HCT116 (cell line): ENCODE measurements at regions not wholly inside any gene's neighbourhood (a gene's known extent, or its start where the extent isn't known, plus 50 kb on each side); places are given as distances from the start of the nearest gene placed in this dataset.

Source experiments
- ATAC-seq: fragments of 200-7000 bp; cut with Tn5 transposase; 2 replicates; pipeline ENCODE4 v1.9.1; 2020; ENCODE audit warnings: mild to moderate bottlenecking, moderate library complexity
- BruUV-seq: library from RNA; stranded (reverse); fragments of 400-500 nt; replicated peaks from 2 replicates; lab custom pipeline; 2021; lab: Mats Ljungman, UMichigan
- CTCF ChIA-PET: fragments of 300-600 bp; sonication (Branson Sonifier 250); formaldehyde crosslinking; loops from one replicate; lab custom pipeline; 2021; ENCODE audit warnings: antibody characterized with exemption; lab: Charles Lee
- POLR2A ChIA-PET: fragments of 300-600, 350-600 bp; sonication (Branson Sonifier 250); formaldehyde crosslinking; loops from one replicate; lab custom pipeline; 2021; ENCODE audit warnings: antibody characterized with exemption; lab: Charles Lee
- RAD21 ChIA-PET, 2 experiments: fragments of 300-600 bp; sonication (Branson Sonifier 250); formaldehyde crosslinking; loops; one replicate each; lab custom pipeline; 2023; ENCODE audit warnings: low total read pairs in 2 of 2; ENCODE audit not compliant: uncharacterized antibody in 2 of 2, unreplicated experiment in 2 of 2, low non-redundant PET in 1 of 2; lab: Charles Lee
- DNase-seq: peaks from one replicate; pipeline ENCODE4 v3.0.0-alpha.2; 2010; ENCODE audit warnings: low read depth, low spot score
- H2AFZ ChIP-seq: fragments of 200-600 bp; shearing (Covaris generic), sonication (generic); 2 replicates; pipeline ENCODE4 v1.6.1; 2017; ENCODE audit warnings: low read depth, mixed run types, mixed read lengths, antibody characterized with exemption, low read length; ENCODE audit not compliant: poor library complexity, severe bottlenecking
- H3K27ac ChIP-seq: 2 replicates; pipeline ENCODE4 v1.5.1; 2012; ENCODE audit warnings: low read depth, low read length
- H3K27me3 ChIP-seq: fragments of 200-600 bp; sonication (generic); 2 replicates; pipeline ENCODE4 v1.6.1; 2016; ENCODE audit warnings: mixed run types, low read length, mixed read lengths; ENCODE audit not compliant: insufficient read depth
- H3K36me3 ChIP-seq, 2 experiments: fragments of 200-500 bp in 1 of 2; fragments of 200-600 bp in 1 of 2; sonication (Bioruptor generic) in 1 of 2; sonication (generic) in 1 of 2; 2 replicates each; pipeline versions ENCODE4 v1.5.1 to v1.6.1; 2014 to 2016; ENCODE audit warnings: low read length in 2 of 2, inconsistent platforms in 1 of 2, mixed read lengths in 1 of 2, mixed run types in 1 of 2; ENCODE audit not compliant: insufficient read depth in 2 of 2, control insufficient read depth in 1 of 2
- H3K4me1 ChIP-seq, 2 experiments: fragments of 200-600 bp in 1 of 2; sonication (generic) in 1 of 2; 2 replicates each; pipeline versions ENCODE4 v1.5.1 to v1.6.1; 2012 to 2017; ENCODE audit warnings: low read length in 2 of 2, inconsistent platforms in 1 of 2, mild to moderate bottlenecking in 1 of 2, mixed read lengths in 1 of 2, mixed run types in 1 of 2, moderate library complexity in 1 of 2; ENCODE audit not compliant: insufficient read depth in 2 of 2, control insufficient read depth in 1 of 2
- H3K4me2 ChIP-seq: fragments of 200-600 bp; sonication (generic); 2 replicates; pipeline ENCODE4 v1.6.1; 2017; ENCODE audit warnings: mixed run types, low read length, mixed read lengths
- H3K4me3 ChIP-seq, 2 experiments: fragments of 200-600 bp in 1 of 2; sonication (generic) in 1 of 2; replicated peaks in 1 of 2; 2 replicates each; pipeline ENCODE4 v1.5.1; 2011 to 2016; ENCODE audit warnings: low read length in 2 of 2, control low read depth in 1 of 2, low read depth in 1 of 2, mild to moderate bottlenecking in 1 of 2, mixed read lengths in 1 of 2, mixed run types in 1 of 2
- H3K79me2 ChIP-seq: fragments of 200-600 bp; sonication (generic); 2 replicates; pipeline ENCODE4 v1.6.1; 2017; ENCODE audit warnings: mild to moderate bottlenecking, mixed run types, low read length, moderate library complexity, mixed read lengths; ENCODE audit not compliant: insufficient read depth
- H3K9ac ChIP-seq: fragments of 200-600 bp; sonication (generic); 2 replicates; pipeline ENCODE4 v1.6.1; 2016; ENCODE audit warnings: low read length, mixed read lengths
- H3K9me2 ChIP-seq: fragments of 200-600 bp; sonication (generic), shearing (Covaris generic); 2 replicates; pipeline ENCODE4 v1.6.1; 2017; ENCODE audit warnings: mixed run types, mild to moderate bottlenecking, moderate library complexity; ENCODE audit not compliant: insufficient read depth
- H3K9me3 ChIP-seq, 2 experiments: fragments of 200-500 bp in 1 of 2; fragments of 200-600 bp in 1 of 2; sonication (Bioruptor generic) in 1 of 2; sonication (generic) in 1 of 2; 2 replicates each; pipeline ENCODE4 v1.6.1; 2014 to 2017; ENCODE audit warnings: low read length in 2 of 2, mixed read lengths in 2 of 2, inconsistent platforms in 1 of 2, low read depth in 1 of 2, mild to moderate bottlenecking in 1 of 2, mixed run types in 1 of 2, moderate library complexity in 1 of 2; ENCODE audit not compliant: control insufficient read depth in 1 of 2, insufficient read depth in 1 of 2
- H4K20me1 ChIP-seq: fragments of 200-600 bp; sonication (generic), shearing (Covaris generic); 2 replicates; pipeline ENCODE4 v1.6.1; 2017; ENCODE audit warnings: mixed run types, mild to moderate bottlenecking, moderate library complexity; ENCODE audit not compliant: insufficient read depth
- CBX3 ChIP-seq: IDR thresholded peaks from 2 replicates; pipeline ENCODE4 v1.6.1; 2012; ENCODE audit warnings: low read depth
- CEBPB ChIP-seq: IDR thresholded peaks from 2 replicates; pipeline ENCODE4 v1.6.1; 2012; ENCODE audit warnings: low read depth
- ELF1 ChIP-seq: IDR thresholded peaks from 2 replicates; pipeline ENCODE4 v1.6.1; 2012; ENCODE audit warnings: low read depth, borderline replicate concordance
- EZH2 ChIP-seq: fragments of 200-600 bp; sonication (generic); IDR thresholded peaks from 2 replicates; pipeline ENCODE4 v1.6.1; 2017; ENCODE audit warnings: antibody characterized with exemption, mixed run types
- JUND ChIP-seq: IDR thresholded peaks from 2 replicates; pipeline ENCODE4 v1.6.1; 2012
- REST ChIP-seq: IDR thresholded peaks from 2 replicates; pipeline ENCODE4 v1.6.1; 2012; ENCODE audit warnings: low read depth
- SRF ChIP-seq: IDR thresholded peaks from 2 replicates; pipeline ENCODE4 v1.6.1; 2012; ENCODE audit warnings: low read depth
- ZBTB33 ChIP-seq: IDR thresholded peaks from 2 replicates; pipeline ENCODE4 v1.6.1; 2011; ENCODE audit warnings: mild to moderate bottlenecking, low read length, moderate library complexity; ENCODE audit not compliant: insufficient replicate concordance; ENCODE audit errors: extremely low read depth
- ZFX ChIP-seq: fragments of 450-650 bp; IDR thresholded peaks from 2 replicates; pipeline ENCODE4 v1.6.1; 2017
- intact Hi-C: fragments of 100-400 bp; cut with micrococcal nuclease; formaldehyde crosslinking; loops from 2 replicates; pipeline ENCODE4 v1.10.0; 2022
- TF ChIP-seq, protein P1 (sequence below): IDR thresholded peaks from 2 replicates; pipeline ENCODE4 v1.6.1; 2012

- BruUV-seq = no TSS peak
- POLR2A ChIA-PET = no interaction called here
- H3K4me3 ChIP-seq = no peak overlapping the region
- no peaks in the 10 kb centered on the region for H4K20me1 ChIP-seq
- H3K36me3 ChIP-seq = peaks cover 0 to 4% of the 10 kb centered on the region in 2 experiments; a peak in 2 of 4 replicates
- H3K27me3 ChIP-seq = no peaks in the 10 kb centered on the region
- H3K9ac ChIP-seq = no peak overlapping the region
- ATAC-seq (no peak), DNase-seq (no peak)
- no peaks in the 10 kb centered on the region for H3K9me2 ChIP-seq
- RAD21 ChIA-PET = no interaction called here
- CTCF ChIA-PET = no interaction called here
- H3K4me2 ChIP-seq = no peak overlapping the region
- H3K27ac ChIP-seq = no peak overlapping the region
- H3K79me2 ChIP-seq = peaks cover 17% of the 10 kb centered on the region; the same call in 1 of the 2 replicates
- H2AFZ ChIP-seq = no peak overlapping the region
- intact Hi-C loops = no loop called here
- H3K4me1 ChIP-seq = no peaks in the 10 kb centered on the region
- TF ChIP-seq REST = no peak
- no peak for TF ChIP-seq JUND
- no peak for TF ChIP-seq ZFX
- TF ChIP-seq CBX3 = no peak
- TF ChIP-seq, protein P1, sequence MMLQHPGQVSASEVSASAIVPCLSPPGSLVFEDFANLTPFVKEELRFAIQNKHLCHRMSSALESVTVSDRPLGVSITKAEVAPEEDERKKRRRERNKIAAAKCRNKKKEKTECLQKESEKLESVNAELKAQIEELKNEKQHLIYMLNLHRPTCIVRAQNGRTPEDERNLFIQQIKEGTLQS = no peak
- no peak for TF ChIP-seq ELF1
- TF ChIP-seq SRF = no peak
- TF ChIP-seq ZBTB33 = no peak
- TF ChIP-seq CEBPB = no peak
- no peak for TF ChIP-seq EZH2
- no peaks in the 10 kb centered on the region for H3K9me3 ChIP-seq
Observed at GRCh38 chr2:74078466-74078865, 69.2 kb downstream of the BOLA3 start.
